GM19397 (cell line): ENCODE measurements at regions not wholly inside any gene's neighbourhood (a gene's known extent, or its start where the extent isn't known, plus 50 kb on each side); places are given as distances from the start of the nearest gene placed in this dataset.

Source experiments
- ATAC-seq: cut with Tn5 transposase; IDR thresholded peaks from one replicate; pipeline ENCODE4 v1.9.1; 2021; ENCODE audit warnings: mild to moderate bottlenecking, moderate library complexity; ENCODE audit not compliant: unreplicated experiment

DNA sequence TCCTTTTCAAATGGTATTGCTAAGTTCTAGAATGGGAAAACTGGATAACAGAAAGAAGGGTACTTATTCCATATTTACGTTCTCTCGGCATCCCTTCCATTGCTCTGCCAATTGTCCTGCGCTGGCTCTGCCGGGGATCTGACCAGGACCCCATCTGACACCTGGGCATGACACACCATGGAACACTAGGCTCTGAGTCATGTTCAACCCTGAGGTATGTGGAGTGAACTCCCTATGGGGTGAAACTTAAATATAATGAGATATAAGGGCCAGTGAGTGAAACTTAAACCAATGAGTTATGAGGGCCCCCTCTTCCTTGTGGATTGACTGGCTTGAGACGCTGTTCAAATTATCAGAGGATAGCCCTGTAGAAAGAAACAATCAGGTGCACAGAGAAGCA is 55.1 kb upstream of the ZEB1 start:
- no peak for ATAC-seq

DNA sequence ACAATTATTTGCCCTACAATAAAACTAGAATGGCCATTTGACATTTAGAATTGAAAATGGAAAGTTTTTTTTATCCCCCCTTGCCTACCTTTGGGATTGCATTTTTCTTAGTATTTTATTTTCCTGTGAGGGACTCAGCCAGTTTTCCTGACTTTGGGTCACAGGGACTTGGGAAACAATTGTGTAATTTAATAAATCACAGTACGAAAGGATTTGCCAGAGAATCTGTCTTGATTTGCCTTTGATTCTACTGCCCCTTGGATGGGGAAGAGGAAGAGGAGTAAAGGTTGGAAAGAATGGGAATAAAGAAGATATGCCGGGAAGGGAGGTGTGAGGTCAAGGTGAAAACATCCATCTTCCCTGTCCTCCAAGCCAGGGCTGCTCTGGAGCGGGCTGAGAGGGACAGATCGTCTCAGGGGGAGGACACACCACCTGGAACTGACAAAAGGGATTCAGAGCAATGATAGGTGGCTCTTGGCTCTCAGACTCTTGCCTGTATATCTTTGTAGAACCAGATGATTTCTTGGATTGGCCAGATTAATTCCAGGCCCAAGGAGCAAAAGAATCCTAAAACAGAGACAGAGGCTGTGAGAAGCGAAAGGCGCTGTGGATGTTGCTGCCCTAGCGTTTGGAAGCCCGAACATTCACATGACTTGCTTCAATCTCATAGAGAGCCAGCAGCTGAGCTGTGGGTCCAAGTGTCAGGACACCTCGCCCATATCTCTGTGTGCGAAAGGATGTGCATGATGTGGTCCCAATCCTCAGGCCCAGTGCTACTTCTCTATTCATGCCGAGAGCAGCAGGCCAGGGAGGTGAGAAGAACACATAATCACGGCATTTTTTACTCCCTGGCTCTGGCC is 50.3 kb upstream of the ZEB1 start:
- ATAC-seq, result no peak
